Neural crest cell (in vitro differentiated cells): ENCODE measurements at regions not wholly inside any gene's neighbourhood (a gene's known extent, or its start where the extent isn't known, plus 50 kb on each side); places are given as distances from the start of the nearest gene placed in this dataset.
A peak's percentile ranks its signal among the peaks of the same experiment; 100 is the strongest.

Experiments
- DNase-seq: peaks from one replicate; pipeline ENCODE4 v3.0.0; 2021; ENCODE audit warnings: low read depth, mixed read lengths, low spot score
- H3K27ac Mint-ChIP-seq: one replicate; pipeline ENCODE4 v1.8.0; 2021; ENCODE audit warnings: mild to moderate bottlenecking, mixed read lengths; ENCODE audit not compliant: unreplicated experiment
- H3K27me3 Mint-ChIP-seq: 2 replicates; pipeline ENCODE4 v1.8.0; 2021; ENCODE audit warnings: low read depth, mild to moderate bottlenecking, mixed read lengths
- H3K36me3 Mint-ChIP-seq: 2 replicates; pipeline ENCODE4 v1.8.0; 2021; ENCODE audit warnings: low read depth, mild to moderate bottlenecking, mixed read lengths
- H3K4me1 Mint-ChIP-seq: 2 replicates; pipeline ENCODE4 v1.8.0; 2021; ENCODE audit warnings: mixed read lengths
- H3K4me3 Mint-ChIP-seq: one replicate; pipeline ENCODE4 v1.8.0; 2021; ENCODE audit warnings: mild to moderate bottlenecking, mixed read lengths
- H3K9me3 Mint-ChIP-seq: 2 replicates; pipeline ENCODE4 v1.8.0; 2021; ENCODE audit warnings: mixed read lengths
- CTCF ChIP-seq: fragments of 200-600 bp; sonication (generic); conservative IDR thresholded peaks from 2 replicates; pipeline ENCODE4 v1.5.0; 2021; ENCODE audit warnings: antibody characterized with exemption, mild to moderate bottlenecking

- no peaks in the 10 kb centered on the region for H3K27me3 Mint-ChIP-seq
- no peak for TF ChIP-seq CTCF
- H3K4me1 Mint-ChIP-seq = peaks cover 24% of the 10 kb centered on the region
- no peak for DNase-seq
- H3K4me3 Mint-ChIP-seq = no peak overlapping the region
- H3K9me3 Mint-ChIP-seq = no peaks in the 10 kb centered on the region
- no peaks in the 10 kb centered on the region for H3K36me3 Mint-ChIP-seq
- no peak overlapping the region for H3K27ac Mint-ChIP-seq
Measured at GRCh38 chr10:10307551-10307950, 710.1 kb upstream of the CELF2 start.

GRCh38 chr10:10310498-10310897, 707.2 kb upstream of the CELF2 start:
- Mint-ChIP-seq H3K27me3 (no peaks in the 10 kb centered on the region), H3K27ac (peak overlapping the region; percentile 60)

GRCh38 chr10:10311966-10312365, 705.7 kb upstream of the CELF2 start:
- Mint-ChIP-seq H3K27me3 (no peaks in the 10 kb centered on the region), H3K4me1 (peaks cover 12% of the 10 kb centered on the region), H3K27ac (no peak overlapping the region), H3K9me3 (no peaks in the 10 kb centered on the region), H3K36me3 (no peaks in the 10 kb centered on the region), H3K4me3 (no peak overlapping the region)
- no peak for DNase-seq
- no peak for TF ChIP-seq CTCF

More at GRCh38 chr10:10310498-10310897, 707.2 kb upstream of the CELF2 start:
- Mint-ChIP-seq H3K4me1 (peaks cover 12% of the 10 kb centered on the region), H3K36me3 (no peaks in the 10 kb centered on the region), H3K9me3 (no peaks in the 10 kb centered on the region), H3K4me3 (no peak overlapping the region)
- DNase-seq = no peak
- TF ChIP-seq CTCF = no peak

- Mint-ChIP-seq H3K27ac (no peak overlapping the region), H3K27me3 (no peaks in the 10 kb centered on the region), H3K4me3 (no peak overlapping the region), H3K4me1 (peaks cover 6% of the 10 kb centered on the region), H3K9me3 (no peaks in the 10 kb centered on the region), H3K36me3 (no peaks in the 10 kb centered on the region)
- DNase-seq = no peak
- no peak for TF ChIP-seq CTCF
Measured at GRCh38 chr10:10313149-10313835, 704.4 kb upstream of the CELF2 start.

- Mint-ChIP-seq H3K27ac (no peak overlapping the region), H3K36me3 (no peaks in the 10 kb centered on the region), H3K4me3 (no peak overlapping the region), H3K4me1 (peaks cover 6% of the 10 kb centered on the region), H3K27me3 (no peaks in the 10 kb centered on the region), H3K9me3 (no peaks in the 10 kb centered on the region)
- DNase-seq = no peak
- TF ChIP-seq CTCF = no peak
Measured at GRCh38 chr10:10314626-10315025, 703.0 kb upstream of the CELF2 start.
